SK-N-SH (cell line): ENCODE measurements at regions not wholly inside any gene's neighbourhood (a gene's known extent, or its start where the extent isn't known, plus 50 kb on each side); places are given as distances from the start of the nearest gene placed in this dataset.

Source experiments
- CTCF ChIA-PET: fragments of 300-600, 350-600 bp; formaldehyde crosslinking; extraction: SDS; loops from one replicate; lab custom pipeline; 2021; lab: Yijun Ruan, JAX
- POLR2A ChIA-PET: fragments of 350-600 bp; sonication (Branson Sonifier 250); formaldehyde crosslinking; extraction: SDS; loops from one replicate; lab custom pipeline; 2020; ENCODE audit warnings: antibody characterized with exemption, inconsistent platforms; lab: Yijun Ruan, JAX
- DNase-seq: peaks from one replicate; pipeline ENCODE4 v3.0.0; 2012
- H2AFZ ChIP-seq: fragments of 200-600 bp; sonication (generic); 2 replicates; pipeline ENCODE4 v1.8.1; 2016; ENCODE audit warnings: antibody characterized with exemption, mild to moderate bottlenecking, low read depth
- H3F3A ChIP-seq: fragments of 200-600 bp; sonication (generic); replicated peaks from 2 replicates; pipeline ENCODE3; 2016; ENCODE audit warnings: antibody characterized with exemption, mild to moderate bottlenecking; ENCODE audit not compliant: insufficient read depth
- H3K27ac ChIP-seq, 2 experiments: fragments of 200-500 bp in 1 of 2; fragments of 200-600 bp in 1 of 2; sonication (Bioruptor generic) in 1 of 2; sonication (generic), shearing (Covaris generic) in 1 of 2; 2 replicates each; pipeline versions ENCODE4 v1.5.1 to v1.6.1; 2014 to 2016; ENCODE audit warnings: low read depth in 2 of 2, inconsistent platforms in 1 of 2, low read length in 1 of 2, mild to moderate bottlenecking in 1 of 2, mixed read lengths in 1 of 2
- H3K27me3 ChIP-seq: fragments of 200-600 bp; sonication (generic), shearing (Covaris generic); 2 replicates; pipeline ENCODE4 v1.6.1; 2016; ENCODE audit warnings: mixed run types; ENCODE audit not compliant: insufficient read depth
- H3K36me3 ChIP-seq, 2 experiments: fragments of 200-500 bp in 1 of 2; fragments of 200-600 bp in 1 of 2; sonication (Bioruptor generic) in 1 of 2; sonication (generic) in 1 of 2; replicated peaks in 1 of 2; 2 replicates each; pipeline versions ENCODE3 to v1.5.1; 2014 to 2016; ENCODE audit warnings: low read length in 1 of 2, mild to moderate bottlenecking in 1 of 2; ENCODE audit not compliant: insufficient read depth in 2 of 2, control insufficient read depth in 1 of 2
- H3K4me1 ChIP-seq, 2 experiments: fragments of 200-500 bp in 1 of 2; fragments of 200-600 bp in 1 of 2; sonication (Bioruptor generic) in 1 of 2; sonication (generic), shearing (Covaris generic) in 1 of 2; 2 replicates each; pipeline versions ENCODE4 v1.5.1 to v1.6.1; 2014 to 2016; ENCODE audit warnings: low read depth in 1 of 2, low read length in 1 of 2, mixed run types in 1 of 2; ENCODE audit not compliant: insufficient read depth in 2 of 2, control insufficient read depth in 1 of 2
- H3K4me2 ChIP-seq: fragments of 200-600 bp; sonication (generic), shearing (Covaris generic); 2 replicates; pipeline ENCODE4 v1.6.1; 2017; ENCODE audit warnings: mixed run types
- H3K4me3 ChIP-seq, 2 experiments: fragments of 200-500 bp in 1 of 2; fragments of 200-600 bp in 1 of 2; sonication (Bioruptor generic) in 1 of 2; sonication (generic), shearing (Covaris generic) in 1 of 2; 2 replicates each; pipeline versions ENCODE4 v1.5.1 to v1.8.1; 2014 to 2016; ENCODE audit warnings: low read depth in 2 of 2, inconsistent platforms in 1 of 2, low read length in 1 of 2, mild to moderate bottlenecking in 1 of 2, mixed read lengths in 1 of 2, moderate library complexity in 1 of 2
- H3K79me2 ChIP-seq: fragments of 200-600 bp; sonication (generic); 2 replicates; pipeline ENCODE4 v1.8.1; 2017; ENCODE audit warnings: mild to moderate bottlenecking; ENCODE audit not compliant: insufficient read depth
- H3K9ac ChIP-seq: fragments of 200-600 bp; sonication (generic); 2 replicates; pipeline ENCODE4 v1.6.1; 2017; ENCODE audit warnings: mixed run types
- H3K9me2 ChIP-seq: fragments of 200-600 bp; sonication (generic); 2 replicates; pipeline ENCODE4 v1.6.1; 2017; ENCODE audit warnings: mixed run types
- H3K9me3 ChIP-seq: fragments of 200-600 bp; sonication (generic); 2 replicates; pipeline ENCODE4 v1.6.1; 2017; ENCODE audit warnings: mixed run types, mild to moderate bottlenecking, moderate library complexity
- H4K20me1 ChIP-seq: fragments of 200-600 bp; sonication (generic); 2 replicates; pipeline ENCODE4 v1.6.1; 2017; ENCODE audit warnings: mild to moderate bottlenecking, mixed run types; ENCODE audit not compliant: insufficient read depth
- CHD2 ChIP-seq: fragments of 150-350 bp; IDR thresholded peaks from 2 replicates; pipeline ENCODE4 v1.6.1; 2018; ENCODE audit warnings: low read length; ENCODE audit not compliant: partially characterized antibody
- CTCF ChIP-seq: fragments of 200-600 bp; sonication (generic); IDR thresholded peaks from 2 replicates; pipeline ENCODE4 v1.6.1; 2017; ENCODE audit warnings: antibody characterized with exemption, mild to moderate bottlenecking, moderate library complexity
- ELF1 ChIP-seq: IDR thresholded peaks from 2 replicates; pipeline ENCODE4 v1.4.0; 2012
- EP300 ChIP-seq, 2 experiments: IDR thresholded peaks; 2 replicates each; pipeline versions ENCODE4 v1.4.0 to v1.6.1; 2012; ENCODE audit warnings: borderline replicate concordance in 1 of 2, low read depth in 1 of 2, low read length in 1 of 2
- FOSL2 ChIP-seq: IDR thresholded peaks from 2 replicates; pipeline ENCODE4 v1.4.0; 2012; ENCODE audit warnings: low read depth, mild to moderate bottlenecking, moderate library complexity, borderline replicate concordance
- FOXJ3 ChIP-seq: sonication (generic); formaldehyde crosslinking; IDR thresholded peaks from 2 replicates; pipeline ENCODE4 v1.5.1; 2020; ENCODE audit warnings: mild to moderate bottlenecking, missing genetic modification reagents
- FOXM1 ChIP-seq: IDR thresholded peaks from 2 replicates; pipeline ENCODE4 v1.4.0; 2012; ENCODE audit warnings: low read depth, mild to moderate bottlenecking
- MAX ChIP-seq: IDR thresholded peaks from 2 replicates; pipeline ENCODE4 v1.4.0; 2012; ENCODE audit warnings: low read depth
- REST ChIP-seq: IDR thresholded peaks from 2 replicates; pipeline ENCODE4 v1.6.1; 2012; ENCODE audit warnings: mild to moderate bottlenecking, low read depth, low read length, moderate library complexity
- RFX5 ChIP-seq: IDR thresholded peaks from 2 replicates; pipeline ENCODE4 v1.6.1; 2012; ENCODE audit warnings: mild to moderate bottlenecking, improper control_type of control experiment, low read length
- SIN3A ChIP-seq: IDR thresholded peaks from 2 replicates; pipeline ENCODE4 v1.6.1; 2012; ENCODE audit warnings: low read depth, mild to moderate bottlenecking, low read length, moderate library complexity, borderline replicate concordance
- SMC3 ChIP-seq: IDR thresholded peaks from 2 replicates; pipeline ENCODE4 v1.6.1; 2012; ENCODE audit warnings: low read depth, low read length, improper control_type of control experiment
- TEAD4 ChIP-seq: IDR thresholded peaks from 2 replicates; pipeline ENCODE4 v1.4.0; 2012; ENCODE audit warnings: mild to moderate bottlenecking, borderline replicate concordance; ENCODE audit not compliant: insufficient read depth
- YY1 ChIP-seq: IDR thresholded peaks from 2 replicates; pipeline ENCODE4 v1.4.0; 2012; ENCODE audit warnings: low read depth, mild to moderate bottlenecking
- WGBS: methylation state at CpG from one replicate; pipeline ENCODE4 v1.1.6; 2017; ENCODE audit warnings: low lambda C conversion rate; 5-methylcytosine and 5-hydroxymethylcytosine counted together

GRCh38 chr1:184824691-184825323 lies 70.1 kb upstream of the EDEM3 start:
- Histone ChIP-seq H3K4me2 (no peak overlapping the region), H3K4me1 (peaks cover 2 to 11% of the 10 kb centered on the region in 2 experiments; a peak in 3 of 4 replicates), H3K36me3 (peaks cover 14 to 36% of the 10 kb centered on the region in 2 experiments), H3K27me3 (no peaks in the 10 kb centered on the region), H4K20me1 (no peaks in the 10 kb centered on the region), H3K79me2 (no peaks in the 10 kb centered on the region), H3K9me2 (no peaks in the 10 kb centered on the region), H3K9ac (no peak overlapping the region), H3K9me3 (no peaks in the 10 kb centered on the region), H3F3A (peaks cover 8% of the 10 kb centered on the region), H2AFZ (no peak overlapping the region), H3K4me3 (no peak overlapping the region), H3K27ac (no peak overlapping the region)
- CTCF ChIA-PET = interaction anchor here (1.4 kb wide), 1 partner anchor 19 kb away, joined by 6 read pairs; no protein-coding TSS in a partner anchor
- TF ChIP-seq REST (no peak), SIN3A (no peak), CHD2 (no peak), FOXM1 (no peak), EP300 (IDR thresholded peaks at IDR 0.05; ENCODE audit: borderline replicate concordance in 1 of 2, low read depth in 1 of 2, low read length in 1 of 2) (no peak), RFX5 (no peak), FOSL2 (no peak), MAX (no peak), CTCF (no peak), TEAD4 (no peak), YY1 (no peak), FOXJ3 (CRISPR knock-in tag) (no peak), ELF1 (no peak), SMC3 (no peak)
- POLR2A ChIA-PET = no interaction called here
- DNase-seq = no peak
- 56% methylated on average over 3 of the region's 3 CpGs for WGBS
